ENCODE measurements at regions not wholly inside any gene's neighbourhood (a gene's known extent, or its start where the extent isn't known, plus 50 kb on each side); places are given as distances from the start of the nearest gene placed in this dataset.

- DNase-seq = no peak
Measured at GRCh38 chr14:38900887-38901286, 202.1 kb downstream of the SEC23A start.

GRCh38 chr14:38887696-38888095, 215.3 kb downstream of the SEC23A start:
- no peak for DNase-seq

GRCh38 chr14:38884109-38884508, 218.9 kb downstream of the SEC23A start:
- no peak for DNase-seq

- no peak for DNase-seq
Measured at GRCh38 chr14:38883127-38883526, 219.9 kb downstream of the SEC23A start.

GRCh38 chr14:38882533-38882932, 220.5 kb downstream of the SEC23A start:
- no peak for DNase-seq

- peak; percentile 32 to 59 for DNase-seq
Measured at GRCh38 chr14:38880643-38881524, 222.2 kb downstream of the SEC23A start.

GRCh38 chr14:38877744-38878388, 225.2 kb downstream of the SEC23A start:
- no peak for DNase-seq

GRCh38 chr14:38874721-38875120, 228.3 kb downstream of the SEC23A start:
- DNase-seq = no peak

GRCh38 chr14:38873941-38874612, 229.0 kb downstream of the SEC23A start:
- DNase-seq = no peak

- DNase-seq = no peak
Measured at GRCh38 chr14:38870296-38870836, 232.7 kb downstream of the SEC23A start.

- DNase-seq = peak; percentile 77 to 85
Measured at GRCh38 chr14:38868399-38869290, 234.4 kb downstream of the SEC23A start.

- DNase-seq = peak; percentile 73 to 92
Measured at GRCh38 chr14:38867561-38868150, 235.4 kb downstream of the SEC23A start.

GRCh38 chr14:38866461-38866860, 236.6 kb downstream of the SEC23A start:
- DNase-seq = no peak

- no peak for DNase-seq
Measured at GRCh38 chr14:38862366-38862765, 240.7 kb downstream of the SEC23A start.

GRCh38 chr14:38860530-38860929, 242.5 kb downstream of the SEC23A start:
- DNase-seq = no peak

- no peak for DNase-seq
Measured at GRCh38 chr14:38856798-38857197, 246.2 kb downstream of the SEC23A start.

- DNase-seq = no peak
Measured at GRCh38 chr14:38855513-38855912, 247.5 kb downstream of the SEC23A start.

- no peak for DNase-seq
Measured at GRCh38 chr14:38851111-38851510, 251.9 kb downstream of the SEC23A start.

- no peak for DNase-seq
Measured at GRCh38 chr14:38850664-38851063, 252.4 kb downstream of the SEC23A start.

GRCh38 chr14:38848243-38848935, 254.6 kb downstream of the SEC23A start:
- DNase-seq = no peak

- DNase-seq = no peak
Measured at GRCh38 chr14:38847161-38847560, 255.9 kb downstream of the SEC23A start.
